ENCODE measurements at regions not wholly inside any gene's neighbourhood (a gene's known extent, or its start where the extent isn't known, plus 50 kb on each side); places are given as distances from the start of the nearest gene placed in this dataset.
A peak's percentile ranks its signal among the peaks of the same experiment; 100 is the strongest.

GRCh38 chr2:64847930-64848329 is 141.3 kb upstream of the SLC1A4 start:
- WGBS: 90% methylated on average over 5 of the region's 5 CpGs
- no peaks in the 10 kb centered on the region for H3K9me3 ChIP-seq
- H3K4me3 ChIP-seq: no peak overlapping the region
- no peak overlapping the region for H3K27ac ChIP-seq
- peaks cover 17% of the 10 kb centered on the region for H3K4me1 ChIP-seq
- H3K27me3 ChIP-seq: no peaks in the 10 kb centered on the region
- no peak for TF ChIP-seq POLR2A (IDR thresholded peaks at IDR 0.05)
- TF ChIP-seq POLR2AphosphoS5 (IDR thresholded peaks at IDR 0.05): no peak
- TF ChIP-seq CTCF (IDR thresholded peaks at IDR 0.05): no peak
- no peak for TF ChIP-seq EP300 (IDR thresholded peaks at IDR 0.05)
- DNase-seq (ENCODE audit: low spot score in 2 of 2): peak in 1 of 2 donors; percentile 36
- no peaks in the 10 kb centered on the region for H3K36me3 ChIP-seq

GRCh38 chr2:64848363-64848762 is 140.8 kb upstream of the SLC1A4 start:
- TF ChIP-seq EP300 (IDR thresholded peaks at IDR 0.05): no peak
- TF ChIP-seq POLR2A (IDR thresholded peaks at IDR 0.05): no peak
- no peak for TF ChIP-seq CTCF (IDR thresholded peaks at IDR 0.05)
- TF ChIP-seq POLR2AphosphoS5 (IDR thresholded peaks at IDR 0.05): no peak
- H3K36me3 ChIP-seq: no peaks in the 10 kb centered on the region
- H3K27me3 ChIP-seq: no peaks in the 10 kb centered on the region
- H3K9me3 ChIP-seq: no peaks in the 10 kb centered on the region
- no peak overlapping the region for H3K4me3 ChIP-seq
- DNase-seq (ENCODE audit: low spot score in 2 of 2): peak in 1 of 2 donors; percentile 26
- H3K27ac ChIP-seq: no peak overlapping the region
- 80% methylated on average over 5 of the region's 5 CpGs for WGBS
- peaks cover 17% of the 10 kb centered on the region for H3K4me1 ChIP-seq

- no peak overlapping the region for H3K4me3 ChIP-seq
- H3K9me3 ChIP-seq: no peaks in the 10 kb centered on the region
- no peaks in the 10 kb centered on the region for H3K36me3 ChIP-seq
- peaks cover 20% of the 10 kb centered on the region for H3K4me1 ChIP-seq
- no peak overlapping the region for H3K27ac ChIP-seq
- no peak for TF ChIP-seq EP300 (IDR thresholded peaks at IDR 0.05)
- TF ChIP-seq CTCF (IDR thresholded peaks at IDR 0.05): no peak
- no peak for TF ChIP-seq POLR2AphosphoS5 (IDR thresholded peaks at IDR 0.05)
- peak in 1 of 2 donors; percentile 2 for DNase-seq (ENCODE audit: low spot score in 2 of 2)
- no peaks in the 10 kb centered on the region for H3K27me3 ChIP-seq
Measured at GRCh38 chr2:64848945-64849344, 140.3 kb upstream of the SLC1A4 start.

- no peak for DNase-seq (ENCODE audit: low spot score in 2 of 2)
- H3K9me3 ChIP-seq: no peaks in the 10 kb centered on the region
- peaks cover 31% of the 10 kb centered on the region for H3K4me1 ChIP-seq
- H3K27me3 ChIP-seq: no peaks in the 10 kb centered on the region
- no peak for TF ChIP-seq POLR2A (IDR thresholded peaks at IDR 0.05)
- no peak overlapping the region for H3K4me3 ChIP-seq
- no peaks in the 10 kb centered on the region for H3K36me3 ChIP-seq
- no peak overlapping the region for H3K27ac ChIP-seq
Measured at GRCh38 chr2:64850642-64851041, 138.6 kb upstream of the SLC1A4 start.

GRCh38 chr2:64852771-64853241 is 136.4 kb upstream of the SLC1A4 start:
- Histone ChIP-seq H3K36me3 (no peaks in the 10 kb centered on the region), H3K9me3 (no peaks in the 10 kb centered on the region), H3K4me1 (peaks cover 31% of the 10 kb centered on the region), H3K27me3 (no peaks in the 10 kb centered on the region), H3K27ac (no peak overlapping the region), H3K4me3 (no peak overlapping the region)
- WGBS: 69% methylated on average over 4 of the region's 4 CpGs
- DNase-seq (ENCODE audit: low spot score in 2 of 2): no peak
- no peak for TF ChIP-seq EP300 (IDR thresholded peaks at IDR 0.05)
- TF ChIP-seq POLR2A (IDR thresholded peaks at IDR 0.05): no peak
- TF ChIP-seq POLR2AphosphoS5 (IDR thresholded peaks at IDR 0.05): no peak
- no peak for TF ChIP-seq CTCF (IDR thresholded peaks at IDR 0.05)

GRCh38 chr2:64853306-64853705 is 135.9 kb upstream of the SLC1A4 start:
- H3K9me3 ChIP-seq: no peaks in the 10 kb centered on the region
- 95% methylated on average over 5 of the region's 5 CpGs for WGBS
- H3K27ac ChIP-seq: no peak overlapping the region

More at GRCh38 chr2:64853306-64853705, 135.9 kb upstream of the SLC1A4 start:
- TF ChIP-seq CTCF (IDR thresholded peaks at IDR 0.05) (no peak), POLR2A (IDR thresholded peaks at IDR 0.05) (no peak), EP300 (IDR thresholded peaks at IDR 0.05) (no peak), POLR2AphosphoS5 (IDR thresholded peaks at IDR 0.05) (no peak)
- no peak overlapping the region for H3K4me3 ChIP-seq
- peak in 1 of 2 donors; percentile 46 for DNase-seq (ENCODE audit: low spot score in 2 of 2)
- H3K36me3 ChIP-seq: no peaks in the 10 kb centered on the region
- peaks cover 36% of the 10 kb centered on the region for H3K4me1 ChIP-seq
- H3K27me3 ChIP-seq: no peaks in the 10 kb centered on the region
